Kasumi-1 (cell line): ENCODE measurements at regions not wholly inside any gene's neighbourhood (a gene's known extent, or its start where the extent isn't known, plus 50 kb on each side); places are given as distances from the start of the nearest gene placed in this dataset.
"Not testable (repeated sequence)": the region's sequence is repeated elsewhere in the genome, so short reads cannot be mapped to it uniquely, and the experiment has no call there.

Source experiments
- DNase-seq, 2 experiments: peaks; one replicate each; lab custom pipeline; 2025; lab: John Stamatoyannopoulos, UW

DNA sequence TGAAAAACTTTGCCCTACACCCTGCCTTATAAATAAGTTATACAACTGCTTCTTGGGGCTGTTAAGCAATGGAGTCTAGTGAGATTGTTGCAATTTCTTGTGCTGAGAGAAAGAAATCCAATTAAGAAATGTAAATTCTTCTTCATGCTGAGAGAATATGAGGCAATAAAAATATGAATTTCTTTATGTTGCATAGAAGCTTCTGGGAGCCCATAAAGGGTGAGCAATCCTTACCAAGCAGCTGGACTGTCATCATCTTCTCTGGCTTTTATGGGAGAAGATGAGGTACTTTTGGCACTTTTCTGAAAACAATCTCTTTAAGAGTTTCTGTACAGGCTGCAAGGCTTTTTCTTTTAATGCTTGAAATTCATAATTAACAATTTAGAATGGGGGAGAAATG is 204.3 kb downstream of the DMRTA1 start:
- no peak for DNase-seq

DNA sequence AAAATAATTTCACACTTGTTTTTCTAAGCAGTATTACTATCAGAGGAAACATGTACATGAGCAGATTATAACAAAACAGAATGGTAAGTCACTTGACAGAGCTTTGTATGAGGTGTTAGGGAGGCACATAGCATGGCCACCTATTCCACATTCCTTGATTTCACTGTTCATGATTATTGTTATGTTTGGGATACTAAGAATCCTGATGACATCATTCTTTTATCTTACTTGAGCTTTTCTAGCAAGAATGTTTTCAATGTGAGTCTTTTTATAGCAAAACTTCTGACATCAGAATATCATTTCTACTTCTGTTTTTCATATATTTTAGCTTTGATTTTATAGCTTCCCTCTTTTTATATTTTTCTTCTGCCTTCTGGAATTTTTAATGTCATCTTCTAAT is 208.2 kb downstream of the DMRTA1 start:
- DNase-seq = no peak

DNA sequence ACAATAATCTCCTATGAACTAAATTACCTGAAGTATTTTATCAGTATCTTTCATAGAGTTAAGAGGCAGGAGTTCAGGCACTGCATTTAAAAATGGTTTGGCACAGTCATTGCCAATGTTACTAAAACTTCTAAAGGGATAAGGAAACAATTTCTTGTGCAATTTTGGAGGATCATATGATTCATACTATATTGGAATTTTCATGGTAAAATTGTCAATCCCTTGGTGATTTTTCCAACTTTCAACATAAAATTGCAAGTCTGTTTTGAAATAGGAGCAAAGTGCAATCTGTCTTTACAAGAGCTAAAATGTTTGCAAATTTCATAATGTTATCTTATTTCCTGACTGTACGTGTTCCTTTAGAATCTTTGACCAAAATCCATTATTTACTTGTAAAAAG is 211.1 kb downstream of the DMRTA1 start:
- no peak for DNase-seq

DNA sequence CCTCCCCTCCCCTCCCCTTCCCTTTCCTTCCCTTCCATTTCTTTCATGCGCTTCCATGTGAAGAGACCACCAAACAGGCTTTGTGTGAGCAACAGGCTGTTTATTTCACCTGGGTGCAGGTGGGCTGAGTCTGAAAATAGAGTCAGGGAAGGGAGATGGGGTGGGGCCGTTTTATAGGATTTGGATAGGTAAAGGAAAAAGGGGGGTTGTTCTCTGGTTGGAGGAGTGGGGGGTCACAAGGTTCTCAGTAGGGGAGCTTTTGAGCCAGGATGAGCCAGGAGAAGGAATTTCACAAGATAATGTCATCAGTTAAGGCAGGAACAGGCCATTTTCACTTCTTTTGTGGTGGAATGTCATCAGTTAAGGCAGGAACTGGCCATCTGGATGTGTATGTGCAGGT is 211.9 kb downstream of the DMRTA1 start:
- DNase-seq = not testable (repeated sequence)

DNA sequence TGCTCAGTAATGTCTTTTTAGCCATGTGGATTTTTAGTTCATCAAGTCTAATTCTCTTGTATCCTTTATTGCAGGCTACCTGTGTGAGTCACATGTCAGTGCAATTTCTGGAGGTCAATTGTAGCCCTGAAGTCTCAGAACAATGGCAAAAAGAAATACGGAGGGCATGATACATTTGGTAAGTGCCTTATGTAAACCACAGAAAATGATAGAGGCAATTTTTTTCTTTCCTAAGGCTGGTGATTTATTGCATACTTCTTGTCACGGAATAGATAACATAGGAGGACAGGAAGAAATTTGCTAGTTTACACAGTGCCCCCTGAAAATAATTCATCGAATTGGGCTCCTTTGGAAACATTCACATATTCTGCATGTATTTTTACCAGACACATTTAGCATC is 235.9 kb downstream of the DMRTA1 start:
- no peak for DNase-seq

DNA sequence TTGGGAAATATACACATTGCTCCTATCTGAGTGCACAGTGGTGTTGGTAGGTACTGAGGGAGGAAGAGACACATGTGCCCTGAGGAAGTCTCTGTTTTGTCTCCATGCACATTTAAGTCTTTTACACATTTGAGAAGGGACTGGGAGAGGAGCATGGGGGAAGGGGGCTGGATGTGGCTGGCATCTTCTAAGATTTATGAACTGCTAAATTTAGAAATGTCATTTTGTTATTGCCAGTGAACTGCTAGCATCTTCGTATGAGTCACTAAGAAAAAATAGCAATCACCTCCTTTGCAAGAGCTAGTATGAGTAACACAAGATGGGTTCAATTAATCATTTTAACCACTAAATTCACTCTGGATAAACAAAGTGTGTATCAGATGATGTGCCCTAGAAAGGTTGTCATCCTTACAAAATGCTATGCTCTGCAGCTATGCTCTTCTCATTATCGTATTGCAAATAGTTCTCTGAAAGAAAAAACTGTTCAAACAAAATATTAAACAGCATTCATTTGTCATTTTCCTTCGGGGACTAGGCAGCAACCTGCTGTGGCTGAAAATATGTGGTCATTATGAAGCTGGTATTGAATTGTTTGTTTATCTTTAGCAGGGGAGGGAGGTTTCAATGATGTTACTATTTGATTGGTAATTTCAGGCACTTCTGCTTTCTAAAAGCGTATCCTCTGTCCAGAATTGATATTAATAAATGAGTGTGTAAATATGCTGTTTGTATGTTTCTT is 236.5 kb downstream of the DMRTA1 start:
- no peak for DNase-seq

DNA sequence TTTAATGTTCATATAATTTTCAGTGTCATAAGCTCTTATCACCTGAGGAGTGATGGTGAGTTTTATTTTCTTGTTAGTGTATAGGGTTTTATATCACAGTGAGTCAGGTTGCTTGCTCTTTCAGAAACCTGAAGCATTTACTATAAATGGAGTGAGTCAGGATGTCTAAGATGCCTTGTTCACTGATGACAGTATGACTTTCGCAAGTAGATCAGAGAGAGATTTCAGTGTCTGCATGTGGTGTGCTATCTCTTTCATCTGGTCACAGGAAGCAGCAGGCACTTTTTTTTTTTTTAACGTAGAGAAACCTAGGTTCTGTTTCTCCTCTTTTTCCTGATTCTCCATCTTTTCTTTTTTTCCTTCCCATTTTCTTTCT is 237.1 kb downstream of the DMRTA1 start:
- DNase-seq = no peak

DNA sequence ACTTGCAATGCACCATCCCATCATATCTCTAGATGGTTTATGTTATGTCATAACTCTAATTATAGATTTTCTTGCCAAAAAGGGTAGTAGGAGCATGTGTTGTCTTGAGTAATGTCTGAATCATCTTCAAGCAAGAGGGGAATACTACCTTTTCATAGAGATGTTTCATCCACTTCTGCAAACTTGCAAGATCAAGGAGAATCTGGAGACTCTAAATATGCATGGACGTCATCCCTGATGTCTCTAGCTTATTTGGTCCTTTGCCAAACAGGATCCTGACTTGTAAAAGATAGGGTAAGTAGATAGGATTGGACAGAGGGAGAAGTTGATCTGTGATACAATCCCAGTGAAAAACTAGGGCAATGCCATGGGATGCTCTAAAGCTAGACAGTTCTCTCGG is 246.5 kb downstream of the DMRTA1 start:
- DNase-seq = no peak

DNA sequence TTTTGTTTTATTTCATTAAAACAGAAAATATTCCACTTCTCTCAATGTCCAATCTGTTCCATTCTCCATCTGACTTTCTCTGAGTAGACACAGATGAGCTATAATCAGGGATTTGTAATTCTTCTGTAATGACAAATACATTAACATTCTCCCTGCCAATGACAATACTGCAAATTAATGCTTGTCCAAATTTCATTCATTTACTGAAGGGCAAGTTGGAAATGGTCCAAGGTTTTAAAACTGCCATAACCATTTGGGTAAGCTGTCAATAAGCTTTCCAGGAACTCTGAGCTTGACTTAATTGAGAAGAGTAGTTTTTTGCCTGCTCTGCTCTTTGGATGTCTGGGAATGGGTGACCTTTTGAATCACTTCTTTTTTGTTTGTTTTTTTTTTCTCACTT is 253.5 kb downstream of the DMRTA1 start:
- DNase-seq = no peak

DNA sequence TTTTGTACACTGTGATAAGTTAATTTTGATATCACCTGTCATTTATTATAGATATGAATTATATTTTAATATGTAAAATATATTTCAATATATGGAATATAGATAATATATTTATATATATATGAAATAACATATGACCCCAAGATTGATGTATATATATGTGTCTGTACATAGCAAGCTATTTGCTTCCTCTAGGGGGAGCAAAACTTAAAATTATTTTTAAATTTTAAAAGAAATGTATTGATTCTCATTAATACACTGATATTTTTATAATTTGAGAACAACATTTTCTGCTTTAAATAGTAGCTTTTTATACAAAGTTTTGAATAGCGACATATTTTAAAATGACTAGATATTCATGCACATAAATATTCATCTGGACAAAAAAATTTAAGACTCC is 272.0 kb downstream of the DMRTA1 start:
- no peak for DNase-seq

DNA sequence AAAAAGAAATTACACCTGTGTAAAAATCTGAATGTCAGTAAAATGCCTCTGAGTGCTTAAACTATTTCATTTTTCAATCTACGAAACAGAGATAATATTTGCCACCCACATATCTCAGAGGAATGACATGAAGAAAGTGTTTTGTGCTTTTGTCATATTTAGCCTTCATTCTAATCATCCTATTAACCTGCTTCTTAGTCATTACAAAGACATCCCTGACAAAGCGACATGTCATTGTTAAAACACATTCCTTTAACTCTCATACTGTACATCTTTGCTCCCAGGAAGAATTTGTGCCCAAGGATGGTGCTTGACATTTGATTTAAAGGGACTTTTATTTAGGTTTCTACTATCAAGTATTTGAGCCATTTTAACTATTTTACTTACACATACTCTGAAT is 275.9 kb downstream of the DMRTA1 start:
- no peak for DNase-seq

DNA sequence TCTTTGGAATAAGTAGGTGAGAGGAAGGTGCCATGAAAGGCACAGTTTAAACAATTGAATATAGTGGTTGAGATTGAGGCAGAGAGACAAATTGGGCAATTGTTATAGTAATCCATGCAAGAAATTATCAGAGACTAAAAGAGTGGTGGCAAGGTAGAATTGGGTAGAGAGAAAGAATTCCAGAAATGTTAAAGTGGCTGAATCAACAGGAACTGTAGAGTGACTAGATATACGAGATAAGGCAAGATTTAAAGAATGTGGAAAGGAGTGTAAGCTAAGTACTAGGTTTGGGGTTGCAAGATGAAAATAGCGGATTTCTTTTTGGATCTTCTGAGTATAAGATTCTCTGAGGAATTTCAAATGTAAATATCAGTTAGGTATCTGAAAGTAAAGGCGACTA is 285.2 kb downstream of the DMRTA1 start:
- DNase-seq = no peak

DNA sequence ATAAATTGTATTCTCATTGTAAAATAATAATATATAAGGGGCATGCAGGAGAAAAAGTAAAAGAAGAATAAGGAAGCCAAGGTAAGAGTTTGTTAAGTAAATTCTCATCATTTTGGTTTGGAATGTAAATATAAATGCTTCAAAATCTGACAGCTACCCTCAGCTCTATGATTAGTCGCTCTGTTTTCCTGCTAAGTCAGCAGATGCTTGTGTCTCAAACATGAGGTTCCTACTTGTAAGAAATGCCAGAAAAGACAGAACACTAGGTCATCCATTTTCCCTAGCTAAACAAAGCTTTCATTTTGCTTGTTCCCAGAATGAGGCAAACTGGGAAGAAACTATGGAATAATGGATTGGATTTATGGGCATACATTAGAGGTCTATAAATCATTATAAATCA is 293.1 kb downstream of the DMRTA1 start:
- DNase-seq = no peak

DNA sequence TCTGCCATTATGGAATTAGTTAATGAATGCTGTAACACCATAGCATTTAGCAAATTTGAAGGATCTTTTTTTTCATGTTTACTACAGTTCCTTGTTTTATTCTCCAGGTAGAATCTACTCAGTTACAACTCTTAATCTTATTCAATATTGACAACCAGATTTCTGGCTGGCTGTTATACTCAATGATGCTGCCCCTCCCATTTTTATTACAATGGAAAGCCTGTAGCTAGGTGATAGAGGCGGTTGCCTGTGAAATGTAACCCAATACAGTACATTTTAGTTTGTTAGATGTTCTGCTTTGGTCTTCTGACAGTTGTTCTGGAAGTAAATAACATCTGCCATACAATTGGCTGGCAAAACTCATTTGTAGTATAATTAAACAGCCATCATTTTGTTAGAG is 294.2 kb downstream of the DMRTA1 start:
- no peak for DNase-seq

DNA sequence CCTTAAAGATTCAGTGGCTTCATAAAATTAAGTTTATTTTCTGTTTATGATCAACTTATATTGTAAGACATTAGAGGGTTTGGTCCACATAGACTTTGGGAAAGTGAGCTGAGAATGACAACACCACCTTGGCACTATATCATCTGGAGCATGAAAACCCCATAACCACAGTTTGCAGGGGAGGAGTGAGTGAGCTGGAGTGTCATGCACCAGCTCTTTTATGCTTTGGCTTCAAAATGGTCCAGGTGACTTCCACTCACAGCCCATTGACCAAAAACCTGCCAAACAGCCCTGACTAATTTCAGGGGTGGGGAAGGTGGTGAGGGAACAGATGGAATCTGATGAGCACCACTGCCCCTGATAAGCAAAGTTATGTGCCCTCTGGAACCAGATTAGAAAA is 295.8 kb downstream of the DMRTA1 start:
- no peak for DNase-seq

DNA sequence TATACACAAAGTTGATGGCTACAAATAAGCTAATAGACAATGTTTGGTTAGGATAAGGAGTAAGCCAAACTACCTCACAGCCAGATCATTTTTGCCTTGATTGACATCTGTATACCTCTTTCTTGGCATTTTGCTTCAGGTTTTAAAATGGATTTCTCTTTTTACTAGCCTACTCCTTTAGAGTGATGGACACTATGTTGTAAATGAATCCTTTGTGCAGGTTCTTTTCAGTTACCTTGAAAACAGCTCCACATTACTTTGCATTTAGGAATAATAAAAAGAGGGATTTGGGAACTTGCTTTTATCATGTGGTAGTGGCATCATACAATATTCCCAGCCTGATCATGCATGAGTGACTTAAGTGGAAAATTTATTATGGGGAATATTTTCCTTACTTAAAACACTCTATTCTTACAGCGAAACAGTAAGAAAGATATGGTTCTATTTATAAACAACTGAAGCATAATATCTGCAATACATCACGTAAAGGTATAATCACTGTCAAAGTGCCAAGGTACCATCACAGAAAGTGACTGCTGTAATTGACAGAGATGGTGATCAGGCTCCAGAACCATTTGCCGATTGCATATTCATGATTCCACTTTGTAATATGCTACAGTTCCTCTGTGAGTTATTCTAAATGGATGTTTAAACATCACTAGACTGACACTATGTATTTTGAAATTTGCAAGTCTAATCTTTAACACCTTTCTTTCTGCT is 327.0 kb downstream of the DMRTA1 start:
- no peak for DNase-seq

DNA sequence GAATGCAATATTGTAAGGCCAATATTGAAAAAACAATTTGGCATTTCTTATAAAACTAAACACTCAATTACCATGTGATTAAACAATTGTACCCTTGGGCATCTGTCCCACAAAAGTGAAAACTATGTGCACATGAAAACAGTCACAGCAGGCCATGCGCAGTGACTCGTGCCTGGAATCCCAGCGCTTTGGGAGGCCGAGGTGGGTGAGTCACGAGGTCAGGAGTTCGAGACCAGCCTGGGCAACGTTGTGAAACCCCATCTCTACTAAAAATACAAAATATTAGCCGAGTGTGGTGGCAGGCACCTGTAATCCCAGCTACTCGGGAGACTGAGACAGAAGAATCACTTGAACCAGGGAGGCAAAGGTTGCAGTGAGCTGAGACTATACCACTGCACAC is 343.7 kb downstream of the DMRTA1 start:
- no peak for DNase-seq

DNA sequence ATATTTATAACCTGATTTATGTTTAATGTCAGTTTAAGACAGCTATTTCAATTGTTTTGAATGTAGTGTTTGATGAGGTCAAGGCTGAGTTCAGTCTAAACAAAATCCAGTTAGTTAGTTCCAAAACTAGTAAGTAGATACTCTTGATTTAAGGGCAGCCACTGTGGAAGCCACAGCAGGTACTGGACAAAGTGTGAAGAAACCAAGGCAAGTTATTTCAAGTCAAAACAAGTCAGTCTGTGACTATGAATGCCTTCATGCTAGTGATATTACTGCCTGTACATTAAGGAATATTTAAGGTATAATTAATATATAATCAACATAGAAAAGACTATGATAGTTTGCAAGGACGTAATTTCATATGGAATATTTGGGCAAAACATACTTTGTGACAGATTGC is 362.3 kb downstream of the DMRTA1 start:
- DNase-seq = no peak

DNA sequence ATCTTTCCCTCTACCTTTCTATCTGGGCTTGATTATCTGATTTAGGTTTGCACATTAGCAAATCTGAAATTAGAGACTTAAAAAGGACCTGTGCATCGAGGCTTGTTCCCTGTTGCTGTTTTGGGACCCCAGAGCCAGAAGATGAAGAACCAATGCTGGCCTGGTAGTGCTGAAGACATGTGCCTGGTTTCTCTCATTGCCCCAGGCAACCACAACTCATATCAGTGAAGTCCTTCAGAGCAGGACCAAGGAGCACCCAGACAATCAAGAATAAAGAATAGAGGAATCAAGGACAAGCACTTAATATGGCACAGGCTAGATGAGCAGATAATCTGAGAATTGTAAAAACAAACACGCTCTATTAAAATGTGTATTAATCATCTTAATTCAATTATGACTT is 362.7 kb downstream of the DMRTA1 start:
- DNase-seq = no peak

DNA sequence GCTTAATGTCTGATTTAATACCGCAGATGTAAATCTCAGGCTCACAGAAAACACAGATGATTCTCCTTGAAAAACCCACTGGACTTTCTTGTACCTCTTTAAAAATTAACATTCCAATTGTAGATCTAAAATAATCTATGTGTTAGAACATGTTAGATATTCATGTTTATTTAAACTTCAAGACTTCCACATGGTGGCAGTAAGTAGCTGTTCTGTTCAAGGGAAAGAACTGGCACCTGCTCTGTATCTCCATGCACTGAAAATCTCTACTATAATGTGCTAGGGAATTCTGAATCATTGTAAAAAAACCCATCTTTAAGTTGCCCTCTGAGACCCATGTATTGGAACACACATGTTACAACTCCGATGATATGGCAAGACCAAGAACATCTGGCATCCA is 366.9 kb downstream of the DMRTA1 start:
- DNase-seq = peak; percentile 14 to 53

DNA sequence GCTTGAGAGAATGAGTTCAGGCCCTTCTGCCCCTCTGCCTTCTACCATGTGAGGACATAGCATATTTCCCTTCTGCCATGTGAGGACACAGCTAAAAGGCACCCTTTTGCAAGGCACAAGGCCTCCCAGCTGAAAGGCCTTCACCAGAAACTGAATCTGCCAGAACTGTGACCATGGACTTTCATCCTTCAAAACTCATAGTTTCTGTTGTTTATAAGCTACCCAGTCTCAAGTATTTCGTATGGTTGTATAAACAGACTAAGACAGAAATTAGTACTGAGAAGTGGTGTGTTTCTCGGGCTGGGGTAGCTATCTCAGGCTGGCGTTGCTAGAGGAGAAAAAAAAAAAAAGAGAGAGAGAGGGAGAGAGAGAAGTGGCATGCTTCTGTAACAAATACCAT is 368.6 kb downstream of the DMRTA1 start:
- DNase-seq = no peak

DNA sequence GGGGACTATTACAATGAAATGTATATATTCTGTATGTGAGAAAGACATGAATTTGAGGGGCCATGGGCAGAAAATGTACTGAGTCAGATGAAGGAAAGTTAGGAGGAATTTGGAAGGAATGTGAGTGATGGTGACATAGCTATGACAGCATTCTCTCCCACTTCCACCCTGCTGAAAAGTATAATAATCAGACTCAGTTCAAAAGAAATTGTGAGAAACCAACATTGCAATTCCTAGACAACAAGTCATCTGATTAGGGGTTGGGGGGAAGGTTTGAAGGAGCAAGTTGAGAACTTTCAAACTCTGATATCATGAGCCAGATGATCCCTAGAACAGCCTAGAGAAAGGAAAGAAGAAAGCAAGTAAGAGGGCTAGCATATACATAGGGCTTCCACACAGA is 370.6 kb downstream of the DMRTA1 start:
- DNase-seq = no peak

DNA sequence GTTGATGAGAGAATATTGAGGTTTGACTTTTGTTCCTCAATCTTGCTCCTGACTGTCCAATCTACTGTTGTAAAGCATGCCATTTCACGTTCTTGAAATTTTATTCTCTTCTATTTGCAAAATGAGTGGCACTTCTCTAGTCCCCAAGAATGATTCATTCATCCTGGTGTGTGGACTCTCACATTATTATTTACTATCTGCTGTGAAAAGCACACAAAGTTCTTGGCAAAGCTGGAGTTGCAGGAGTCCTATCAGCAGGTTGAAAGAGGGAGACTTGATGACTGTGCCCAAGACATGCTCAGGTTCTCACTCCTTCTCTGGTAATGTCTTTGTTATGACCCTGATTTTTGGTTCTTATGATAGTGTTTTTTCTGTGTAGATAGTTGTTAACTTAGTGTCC is 382.6 kb downstream of the DMRTA1 start:
- DNase-seq = no peak

DNA sequence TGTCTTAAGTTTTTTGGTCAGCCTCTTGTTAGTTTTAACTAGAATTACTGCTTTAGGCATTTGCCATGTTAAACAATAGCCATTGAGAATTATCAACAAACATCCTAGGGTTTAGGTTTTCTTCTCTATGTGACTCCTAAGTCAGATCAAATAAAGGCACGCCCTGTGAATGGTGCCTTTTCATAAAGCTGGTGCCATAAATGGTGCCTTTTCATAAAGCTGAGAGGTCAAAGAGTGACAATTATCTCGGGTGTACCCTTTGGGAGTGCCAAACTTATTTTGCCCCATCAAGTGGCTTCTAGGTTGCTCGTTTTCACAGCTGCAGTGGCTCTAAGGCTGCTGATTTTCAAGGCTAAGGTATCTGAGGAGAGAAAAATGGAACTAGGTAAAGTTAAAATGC is 391.6 kb downstream of the DMRTA1 start:
- no peak for DNase-seq
